Fibroblast of lung (primary cell): ENCODE measurements at regions not wholly inside any gene's neighbourhood (a gene's known extent, or its start where the extent isn't known, plus 50 kb on each side); places are given as distances from the start of the nearest gene placed in this dataset.

ENCODE experiments used
- EZH2 ChIP-seq: IDR thresholded peaks from 2 replicates; pipeline ENCODE4 v1.5.1; 2012; ENCODE audit warnings: low read length, control low read depth, mild to moderate bottlenecking; ENCODE audit errors: missing control alignments
- TF ChIP-seq, protein P1 (sequence below), 2 donors: IDR thresholded peaks in 1 of 2; conservative IDR thresholded peaks in 1 of 2; 1 replicate in 1 of 2; 2 replicates in 1 of 2; pipeline ENCODE4 v1.5.1; 2011 to 2012; ENCODE audit warnings: low read length in 2 of 2, control low read depth in 1 of 2, inconsistent platforms in 1 of 2, low read depth in 1 of 2, mild to moderate bottlenecking in 1 of 2

DNA sequence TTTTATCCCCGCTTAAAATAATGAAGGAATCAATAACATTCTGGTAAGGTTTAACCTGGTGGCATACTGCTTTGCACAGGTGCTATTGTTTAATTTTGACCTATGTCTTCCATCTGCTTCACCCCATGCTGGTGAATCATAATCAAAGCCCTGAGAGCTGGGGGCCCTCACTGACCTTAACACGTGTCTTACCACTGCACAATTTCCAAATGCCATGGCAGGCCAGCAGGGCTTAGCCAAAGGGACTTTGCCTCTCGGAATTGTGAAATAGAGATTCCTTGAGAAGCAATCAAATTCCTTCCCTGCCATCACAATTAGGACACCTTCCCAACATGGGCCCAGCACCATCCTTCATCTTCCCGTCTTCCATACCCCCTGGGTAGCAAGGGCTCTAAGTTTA, 242.6 kb upstream of the THBS1 start:
- TF ChIP-seq, protein P1, sequence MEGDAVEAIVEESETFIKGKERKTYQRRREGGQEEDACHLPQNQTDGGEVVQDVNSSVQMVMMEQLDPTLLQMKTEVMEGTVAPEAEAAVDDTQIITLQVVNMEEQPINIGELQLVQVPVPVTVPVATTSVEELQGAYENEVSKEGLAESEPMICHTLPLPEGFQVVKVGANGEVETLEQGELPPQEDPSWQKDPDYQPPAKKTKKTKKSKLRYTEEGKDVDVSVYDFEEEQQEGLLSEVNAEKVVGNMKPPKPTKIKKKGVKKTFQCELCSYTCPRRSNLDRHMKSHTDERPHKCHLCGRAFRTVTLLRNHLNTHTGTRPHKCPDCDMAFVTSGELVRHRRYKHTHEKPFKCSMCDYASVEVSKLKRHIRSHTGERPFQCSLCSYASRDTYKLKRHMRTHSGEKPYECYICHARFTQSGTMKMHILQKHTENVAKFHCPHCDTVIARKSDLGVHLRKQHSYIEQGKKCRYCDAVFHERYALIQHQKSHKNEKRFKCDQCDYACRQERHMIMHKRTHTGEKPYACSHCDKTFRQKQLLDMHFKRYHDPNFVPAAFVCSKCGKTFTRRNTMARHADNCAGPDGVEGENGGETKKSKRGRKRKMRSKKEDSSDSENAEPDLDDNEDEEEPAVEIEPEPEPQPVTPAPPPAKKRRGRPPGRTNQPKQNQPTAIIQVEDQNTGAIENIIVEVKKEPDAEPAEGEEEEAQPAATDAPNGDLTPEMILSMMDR (conservative IDR thresholded peaks at IDR 0.05 in 1 of 2, IDR thresholded peaks at IDR 0.05 in 1 of 2; ENCODE audit: low read depth in 1 of 2, low read length in 2 of 2) = no peak
- no peak for TF ChIP-seq EZH2
